ENCODE measurements at regions not wholly inside any gene's neighbourhood (a gene's known extent, or its start where the extent isn't known, plus 50 kb on each side); places are given as distances from the start of the nearest gene placed in this dataset.

- no peak for TF ChIP-seq CTCF (IDR thresholded peaks at IDR 0.05)
- TF ChIP-seq POLR2A (IDR thresholded peaks at IDR 0.05), result no peak
Measured at GRCh38 chr3:79953591-79954101, 185.8 kb upstream of the ROBO1 start.

All from Peyer's patch (tissue), 4 donors.